GM21515 (cell line): ENCODE measurements at regions not wholly inside any gene's neighbourhood (a gene's known extent, or its start where the extent isn't known, plus 50 kb on each side); places are given as distances from the start of the nearest gene placed in this dataset.
"Not testable (repeated sequence)": the region's sequence is repeated elsewhere in the genome, so short reads cannot be mapped to it uniquely, and the experiment has no call there.

Source experiments
- ATAC-seq: cut with Tn5 transposase; IDR thresholded peaks from one replicate; pipeline ENCODE4 v1.9.1; 2021; ENCODE audit not compliant: unreplicated experiment

GRCh38 chr10:3255075-3255474, 82.5 kb upstream of the PITRM1 start:
- ATAC-seq: no peak

DNA sequence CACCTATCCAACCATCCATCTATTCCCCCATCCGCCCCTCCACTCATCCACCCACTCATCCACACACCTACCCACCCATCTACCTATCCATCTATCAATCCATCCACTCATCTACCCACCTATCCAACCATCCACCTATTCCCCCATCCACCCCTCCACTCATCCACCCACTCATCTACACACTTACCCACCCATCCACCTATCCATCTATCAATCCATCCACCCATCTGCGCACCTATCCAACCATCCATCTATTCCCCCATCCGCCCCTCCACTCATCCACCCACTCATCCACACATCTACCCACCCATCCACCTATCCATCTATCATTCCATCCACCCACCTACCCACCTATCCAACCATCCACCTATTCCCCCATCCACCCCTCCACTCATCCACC, 81.4 kb upstream of the PITRM1 start:
- ATAC-seq: not testable (repeated sequence)

DNA sequence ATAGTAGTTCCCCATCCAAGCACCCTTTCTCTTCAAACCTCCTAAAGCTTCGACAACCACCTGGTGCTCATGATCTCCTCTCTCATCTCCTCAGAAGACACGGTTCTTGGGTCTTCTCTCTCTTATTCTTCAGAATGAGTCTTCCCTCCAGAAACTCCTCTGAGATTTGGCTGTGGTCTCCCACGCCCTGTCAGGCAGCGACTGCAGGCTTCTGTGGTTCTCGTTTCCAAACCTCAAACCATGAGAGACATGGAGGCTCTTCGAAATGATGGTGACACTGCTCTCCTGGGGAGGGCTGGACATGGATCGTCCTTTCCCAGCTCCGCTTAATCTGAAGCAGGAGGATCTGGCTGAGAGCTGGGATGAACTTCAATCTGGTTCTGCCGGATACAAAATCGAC, 78.6 kb upstream of the PITRM1 start:
- ATAC-seq: no peak

GRCh38 chr10:3249307-3249889, 76.8 kb upstream of the PITRM1 start:
- no peak for ATAC-seq

DNA sequence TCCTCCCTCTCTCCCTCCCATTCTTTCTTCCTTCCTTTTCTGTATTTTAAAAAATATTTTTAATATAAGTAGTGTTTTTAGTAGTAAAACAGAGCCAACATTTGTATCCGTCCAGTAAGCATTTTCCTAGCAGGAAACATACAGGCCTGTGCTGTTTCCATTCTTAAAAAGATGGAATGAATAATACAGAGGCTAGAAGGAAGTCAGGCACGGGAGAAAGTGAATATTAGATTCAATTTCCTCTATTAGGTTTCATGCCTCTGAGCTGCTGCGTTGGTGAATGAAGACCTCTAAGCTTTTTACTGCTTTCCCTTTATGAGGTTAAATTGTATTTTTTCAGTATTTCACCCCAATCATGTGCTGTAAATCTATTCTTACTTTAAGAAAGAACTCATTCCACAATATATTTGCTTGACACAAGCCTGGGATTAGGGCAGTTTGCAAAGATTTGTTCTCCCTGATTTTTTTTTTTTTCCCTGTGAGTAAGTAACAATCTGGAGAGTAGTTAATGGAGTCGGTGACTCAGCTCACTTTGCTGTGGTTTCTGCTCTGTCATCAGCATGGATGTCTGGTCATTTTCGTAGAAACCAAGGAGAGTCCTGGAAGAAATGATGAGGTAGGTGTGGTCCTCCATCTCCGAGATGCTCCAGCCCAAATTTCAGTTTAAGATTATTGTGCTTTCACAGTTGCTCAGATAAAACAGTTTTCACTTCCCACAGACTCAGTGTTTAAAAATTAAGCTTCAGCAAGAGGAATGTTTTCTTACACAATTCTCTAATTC, 76.1 kb upstream of the PITRM1 start:
- no peak for ATAC-seq

DNA sequence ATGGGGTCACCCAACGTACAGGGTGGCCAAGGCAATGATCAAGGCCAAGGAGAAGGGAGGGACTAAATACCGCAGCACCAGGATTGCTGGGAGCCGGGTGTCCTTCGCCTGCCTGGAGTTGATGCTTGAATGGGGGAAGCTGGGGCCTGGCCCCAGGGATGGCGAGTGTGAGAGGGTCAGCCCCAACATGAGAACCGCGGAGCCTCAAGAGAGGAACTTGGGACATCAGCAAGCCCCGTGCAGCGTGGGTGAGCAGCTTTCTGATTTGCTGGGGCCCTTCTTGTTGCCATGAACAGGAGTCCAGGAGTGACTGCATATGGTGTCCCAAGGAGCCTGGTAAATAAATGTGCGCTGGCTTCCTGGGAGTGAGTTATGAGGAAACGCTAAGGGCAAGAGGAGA, 72.8 kb upstream of the PITRM1 start:
- no peak for ATAC-seq

DNA sequence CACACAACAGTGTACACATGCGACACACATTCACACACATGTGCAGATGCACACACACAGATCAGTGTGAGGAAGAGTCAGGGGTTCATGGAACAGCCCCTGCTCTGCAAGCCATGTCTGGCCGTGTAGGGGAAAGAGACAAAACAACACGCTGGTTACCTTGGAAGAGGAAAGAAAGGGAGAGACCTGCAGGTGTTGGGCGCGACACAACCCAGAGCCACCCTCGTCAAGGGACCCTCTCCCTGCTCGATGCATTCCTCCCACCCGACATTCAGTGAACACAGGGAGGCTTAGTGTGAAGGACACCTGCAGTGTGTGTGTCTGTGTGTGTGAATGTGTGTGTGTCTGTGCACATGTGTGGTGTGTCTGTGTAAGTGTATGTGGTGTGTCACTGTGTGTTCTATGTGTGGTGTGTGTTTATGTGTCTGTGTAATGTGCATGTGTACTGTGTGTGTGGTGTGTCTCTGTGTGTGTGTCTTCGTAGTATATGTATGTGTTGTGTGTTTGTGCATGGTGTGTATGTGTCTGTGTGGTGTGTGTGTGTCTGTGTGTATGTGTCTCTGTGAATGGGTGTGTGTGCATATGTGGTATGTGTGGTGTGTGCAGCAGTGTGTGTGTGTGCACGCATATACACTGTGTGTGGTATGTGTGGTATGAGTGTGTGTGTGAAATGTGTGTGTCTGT, 69.5 kb upstream of the PITRM1 start:
- no peak for ATAC-seq

GRCh38 chr10:3241274-3241921, 68.8 kb upstream of the PITRM1 start:
- ATAC-seq: no peak

GRCh38 chr10:3239920-3240894, 67.6 kb upstream of the PITRM1 start:
- ATAC-seq: no peak

DNA sequence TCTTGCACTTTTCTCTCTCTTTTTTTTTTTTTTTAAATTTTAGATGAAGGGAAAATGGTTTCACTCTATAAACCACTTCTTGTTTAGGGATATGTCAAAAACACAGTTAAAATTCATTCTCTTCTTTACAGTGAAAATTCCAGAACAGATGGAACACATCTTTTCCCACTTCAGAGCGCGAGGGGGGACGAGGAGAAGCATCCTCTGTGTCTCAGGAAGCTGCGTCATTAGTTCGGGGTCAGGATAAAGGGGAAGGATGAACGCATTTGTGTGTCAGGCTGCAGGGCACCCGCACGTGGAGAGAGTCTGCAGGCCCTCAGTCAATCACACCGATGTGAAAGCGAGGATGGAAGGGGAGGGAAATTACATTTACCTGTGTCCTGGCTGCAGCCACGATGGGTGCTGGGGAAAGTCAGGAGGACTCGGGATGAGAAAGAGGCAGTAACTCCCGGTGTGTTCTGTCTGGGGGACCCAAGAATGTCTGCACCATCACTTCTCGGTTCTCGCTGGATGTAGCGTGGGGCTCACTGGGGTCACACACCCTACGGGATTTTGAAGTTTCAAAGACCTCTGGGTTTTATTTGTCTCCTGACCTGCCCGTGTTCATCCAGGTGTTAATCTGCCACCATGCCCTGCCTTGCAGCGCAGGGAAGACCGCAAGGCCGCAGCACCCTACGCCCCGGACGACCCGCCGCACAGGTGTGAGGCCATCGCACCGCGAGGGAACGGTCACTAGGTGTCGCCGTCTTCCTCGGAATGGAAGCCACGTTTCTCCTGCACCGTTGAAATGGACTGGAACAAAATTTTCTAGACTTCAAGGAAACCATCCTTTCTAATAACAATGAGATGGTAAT, 66.7 kb upstream of the PITRM1 start:
- peak; percentile 79 for ATAC-seq

GRCh38 chr10:3238115-3238871, 65.7 kb upstream of the PITRM1 start:
- ATAC-seq: no peak

DNA sequence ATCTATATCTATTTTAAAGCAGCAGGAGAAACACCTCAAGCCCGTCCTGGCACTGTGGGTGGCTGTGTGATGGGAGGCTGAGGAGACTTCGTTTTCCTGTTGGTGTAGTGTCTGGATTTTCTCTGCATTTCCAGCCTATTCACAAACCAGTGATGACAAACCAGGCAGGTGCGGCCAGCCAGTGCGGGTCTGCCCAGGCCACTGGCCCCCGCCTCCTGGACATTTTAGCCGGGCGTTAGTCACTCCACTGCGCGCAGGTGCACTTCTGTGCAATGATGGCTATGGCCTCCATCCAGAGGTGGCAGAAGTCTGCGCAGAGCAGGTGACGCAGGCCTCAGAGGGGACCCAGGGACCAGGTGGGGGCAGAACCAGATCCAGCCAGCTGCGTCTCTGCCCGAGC, 64.9 kb upstream of the PITRM1 start:
- ATAC-seq: no peak

GRCh38 chr10:3236644-3237404, 64.2 kb upstream of the PITRM1 start:
- ATAC-seq: no peak

DNA sequence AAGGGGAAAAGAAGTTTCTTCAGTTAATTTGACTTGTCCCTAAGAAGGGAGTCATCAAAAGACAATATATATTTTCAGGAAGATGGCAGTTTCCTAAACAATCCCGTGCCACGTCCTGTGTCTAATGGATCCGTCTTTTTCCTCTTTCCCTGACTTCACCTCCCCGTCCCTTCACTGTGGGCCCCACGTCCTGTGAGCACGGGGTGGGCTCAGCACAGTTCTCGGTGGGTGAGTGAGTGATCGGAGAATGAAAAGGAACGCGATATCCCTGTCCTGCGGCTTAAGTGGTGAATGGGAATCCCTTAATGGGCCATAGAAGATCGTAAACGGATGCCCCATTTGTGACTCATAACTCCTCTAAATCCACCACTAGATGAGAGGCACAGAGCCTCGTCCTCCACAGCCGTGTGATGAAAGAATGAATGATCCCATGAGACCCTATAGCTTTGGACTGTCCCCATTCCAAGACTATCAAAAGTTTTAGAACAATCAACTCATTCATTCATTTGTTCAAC, 63.5 kb upstream of the PITRM1 start:
- no peak for ATAC-seq

- no peak for ATAC-seq
Observed at GRCh38 chr10:3235395-3235794, 62.8 kb upstream of the PITRM1 start.

DNA sequence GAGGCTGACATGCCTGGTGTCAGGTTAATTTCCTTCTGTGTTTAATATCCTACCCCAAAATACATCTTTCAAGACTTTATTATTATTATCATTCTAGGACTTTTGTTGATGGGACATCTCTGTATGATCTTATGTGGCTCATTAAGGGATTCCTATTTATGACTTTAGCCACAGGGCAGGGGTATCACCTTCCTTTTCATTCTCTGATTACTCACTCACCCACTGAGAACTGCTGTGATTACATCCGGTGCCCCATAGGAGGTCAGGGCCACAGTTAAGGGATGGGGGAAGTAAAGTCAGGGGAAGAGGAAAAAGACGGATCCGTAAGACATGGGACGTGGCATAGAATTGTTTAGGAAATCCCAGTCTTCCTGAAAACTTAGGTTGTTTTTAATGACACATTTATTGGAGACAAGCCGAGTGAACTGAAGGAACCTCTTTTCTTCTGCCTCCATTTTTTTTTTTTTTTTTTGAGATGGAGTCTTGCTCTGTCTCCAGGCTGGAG, 61.0 kb upstream of the PITRM1 start:
- ATAC-seq: no peak

DNA sequence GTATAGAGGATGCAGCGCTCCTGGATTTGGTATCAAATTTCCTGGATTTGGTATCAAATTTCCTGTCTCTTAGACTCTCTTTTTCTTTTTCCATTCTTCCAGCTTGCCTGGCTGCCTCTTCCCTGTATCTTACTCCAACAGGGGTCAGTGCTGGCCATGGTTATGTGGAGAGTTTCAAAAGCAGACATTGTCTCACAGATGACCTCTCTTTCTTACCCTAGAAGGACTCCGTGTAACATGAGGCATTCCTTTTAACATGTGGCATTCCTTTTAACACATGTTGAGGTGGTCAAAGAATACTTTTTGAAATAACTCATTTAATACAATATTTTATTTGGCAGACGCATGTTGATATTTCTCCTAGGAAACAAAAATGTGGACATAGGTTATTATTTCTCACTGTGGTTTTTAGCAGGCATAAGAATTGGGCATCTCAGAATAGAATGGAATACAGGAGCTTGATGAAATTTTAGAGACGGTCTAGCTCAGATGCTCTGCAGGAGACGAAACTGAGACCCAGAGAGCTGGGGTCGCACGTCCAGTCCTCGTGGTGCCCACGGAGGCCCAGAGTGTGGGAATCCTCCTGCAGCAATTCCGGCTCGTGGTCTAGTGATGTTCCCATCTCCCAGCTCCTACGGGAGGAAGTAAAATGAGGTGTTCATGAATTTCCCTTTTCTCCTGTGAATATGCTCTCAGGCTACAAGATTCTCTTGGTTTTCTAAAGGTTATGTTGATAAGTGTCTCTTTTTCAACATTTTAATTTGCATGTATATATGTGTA, 59.6 kb upstream of the PITRM1 start:
- ATAC-seq: no peak
